Parathyroid adenoma (tissue), 2 donors: ENCODE measurements at regions not wholly inside any gene's neighbourhood (a gene's known extent, or its start where the extent isn't known, plus 50 kb on each side); places are given as distances from the start of the nearest gene placed in this dataset.

Source experiments
- H2AFZ ChIP-seq: fragments of 300-600 bp; sonication (generic); one replicate; pipeline ENCODE4 v1.7.0; 2017; ENCODE audit warnings: antibody characterized with exemption, mild to moderate bottlenecking
- H3K27ac ChIP-seq: fragments of 300-600 bp; sonication (generic); one replicate; pipeline ENCODE4 v1.7.0; 2017
- H3K27me3 ChIP-seq: fragments of 300-600 bp; sonication (generic); one replicate; pipeline ENCODE4 v1.7.0; 2017; ENCODE audit warnings: low read length; ENCODE audit not compliant: control insufficient read depth, insufficient read depth
- H3K36me3 ChIP-seq: fragments of 300-600 bp; sonication (generic); one replicate; pipeline ENCODE4 v1.7.0; 2017; ENCODE audit warnings: low read length; ENCODE audit not compliant: control insufficient read depth, insufficient read depth
- H3K4me1 ChIP-seq: fragments of 300-600 bp; sonication (generic); one replicate; pipeline ENCODE4 v1.7.0; 2017; ENCODE audit warnings: control low read depth
- H3K4me2 ChIP-seq: fragments of 300-600 bp; sonication (generic); one replicate; pipeline ENCODE4 v1.7.0; 2017; ENCODE audit warnings: low read length
- H3K4me3 ChIP-seq: fragments of 300-600 bp; sonication (generic); one replicate; pipeline ENCODE4 v1.7.0; 2017; ENCODE audit warnings: low read depth, low read length
- H3K79me2 ChIP-seq: fragments of 300-600 bp; sonication (generic); one replicate; pipeline ENCODE4 v1.7.0; 2017; ENCODE audit warnings: control low read depth
- H3K9ac ChIP-seq: fragments of 300-600 bp; sonication (generic); one replicate; pipeline ENCODE4 v1.7.0; 2017; ENCODE audit warnings: mild to moderate bottlenecking
- H3K9me3 ChIP-seq: fragments of 300-600 bp; sonication (generic); one replicate; pipeline ENCODE4 v1.7.0; 2017; ENCODE audit warnings: low read length; ENCODE audit not compliant: control insufficient read depth
- TF ChIP-seq, protein P1 (sequence below): fragments of 300-600 bp; sonication (generic); IDR thresholded peaks from one replicate; pipeline ENCODE4 v1.7.0; 2017; ENCODE audit warnings: antibody characterized with exemption, mild to moderate bottlenecking
- donor health status: primary hyperparathyroidism.

DNA sequence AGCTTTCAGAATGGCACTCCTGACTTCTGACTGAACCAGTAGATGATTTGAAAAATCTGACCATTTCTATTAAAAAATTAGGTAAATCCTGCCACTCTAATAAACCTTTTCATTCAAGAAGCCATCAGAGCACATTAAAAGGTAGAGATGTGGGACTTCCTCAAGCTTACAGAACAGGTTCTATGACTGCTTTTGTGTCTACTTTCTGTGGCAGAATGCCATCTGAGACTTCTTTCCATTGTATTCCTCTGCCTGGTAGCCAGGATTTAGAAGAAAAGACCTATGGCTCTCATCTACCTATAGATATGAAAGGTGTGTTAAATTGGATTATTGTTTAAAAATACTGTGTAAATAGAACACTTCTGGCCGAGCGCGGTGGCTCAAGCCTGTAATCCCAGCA is 99.9 kb upstream of the NABP1 start:
- no peaks in the 10 kb centered on the region for H3K9me3 ChIP-seq
- no peak overlapping the region for H3K9ac ChIP-seq

DNA sequence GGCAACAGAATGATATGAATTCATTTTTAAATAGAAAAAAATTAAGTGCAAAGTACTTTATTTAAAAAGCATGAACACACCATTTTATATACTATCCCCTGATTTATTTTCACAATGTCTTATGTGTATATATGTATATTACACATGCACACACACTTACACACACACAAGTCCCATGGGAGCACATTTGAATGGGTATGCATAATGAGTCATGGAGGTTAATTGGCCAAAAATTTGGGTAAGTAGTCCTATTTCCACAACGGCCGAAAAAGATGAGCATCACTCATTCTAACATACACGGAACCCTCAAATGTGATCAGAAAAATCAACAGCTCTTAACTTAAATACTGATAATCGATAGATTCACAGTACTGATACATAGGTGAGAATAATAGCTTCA is 97.4 kb upstream of the NABP1 start:
- TF ChIP-seq, protein P1, sequence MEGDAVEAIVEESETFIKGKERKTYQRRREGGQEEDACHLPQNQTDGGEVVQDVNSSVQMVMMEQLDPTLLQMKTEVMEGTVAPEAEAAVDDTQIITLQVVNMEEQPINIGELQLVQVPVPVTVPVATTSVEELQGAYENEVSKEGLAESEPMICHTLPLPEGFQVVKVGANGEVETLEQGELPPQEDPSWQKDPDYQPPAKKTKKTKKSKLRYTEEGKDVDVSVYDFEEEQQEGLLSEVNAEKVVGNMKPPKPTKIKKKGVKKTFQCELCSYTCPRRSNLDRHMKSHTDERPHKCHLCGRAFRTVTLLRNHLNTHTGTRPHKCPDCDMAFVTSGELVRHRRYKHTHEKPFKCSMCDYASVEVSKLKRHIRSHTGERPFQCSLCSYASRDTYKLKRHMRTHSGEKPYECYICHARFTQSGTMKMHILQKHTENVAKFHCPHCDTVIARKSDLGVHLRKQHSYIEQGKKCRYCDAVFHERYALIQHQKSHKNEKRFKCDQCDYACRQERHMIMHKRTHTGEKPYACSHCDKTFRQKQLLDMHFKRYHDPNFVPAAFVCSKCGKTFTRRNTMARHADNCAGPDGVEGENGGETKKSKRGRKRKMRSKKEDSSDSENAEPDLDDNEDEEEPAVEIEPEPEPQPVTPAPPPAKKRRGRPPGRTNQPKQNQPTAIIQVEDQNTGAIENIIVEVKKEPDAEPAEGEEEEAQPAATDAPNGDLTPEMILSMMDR = no peak
- H3K4me3 ChIP-seq = no peak overlapping the region
- H3K79me2 ChIP-seq = no peaks in the 10 kb centered on the region
- no peak overlapping the region for H3K9ac ChIP-seq
- H3K27me3 ChIP-seq = no peaks in the 10 kb centered on the region
- no peak overlapping the region for H2AFZ ChIP-seq
- H3K4me2 ChIP-seq = no peak overlapping the region
- H3K4me1 ChIP-seq = no peaks in the 10 kb centered on the region
- H3K27ac ChIP-seq = no peak overlapping the region
- no peaks in the 10 kb centered on the region for H3K9me3 ChIP-seq
- H3K36me3 ChIP-seq = no peaks in the 10 kb centered on the region

More for the DNA sequence above, 99.9 kb upstream of the NABP1 start:
- TF ChIP-seq, protein P1 = no peak
- Histone ChIP-seq H3K27me3 (no peaks in the 10 kb centered on the region), H3K79me2 (no peaks in the 10 kb centered on the region), H3K4me2 (no peak overlapping the region), H3K4me3 (no peak overlapping the region), H3K36me3 (no peaks in the 10 kb centered on the region), H3K4me1 (no peaks in the 10 kb centered on the region), H3K27ac (no peak overlapping the region), H2AFZ (no peak overlapping the region)

DNA sequence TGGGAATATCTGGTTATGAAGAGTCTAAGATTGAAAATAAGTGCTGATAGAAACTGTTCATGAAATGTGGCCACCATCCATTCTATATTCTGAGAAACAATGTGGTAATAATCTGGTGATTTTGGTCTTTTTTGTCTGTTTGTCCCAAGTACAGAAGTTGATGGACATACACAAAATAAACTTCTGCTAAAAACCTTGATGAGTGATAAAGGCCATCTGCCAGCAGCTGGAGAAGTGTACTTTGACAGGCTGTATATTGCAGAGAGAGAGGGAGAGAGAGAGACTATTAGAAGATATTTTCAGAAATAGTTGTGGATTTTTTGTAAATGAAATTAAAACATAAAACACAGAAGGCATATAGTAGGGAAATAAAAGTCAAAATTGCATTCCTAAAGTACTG is 96.9 kb upstream of the NABP1 start:
- H3K36me3 ChIP-seq = no peaks in the 10 kb centered on the region
- no peak overlapping the region for H3K4me2 ChIP-seq
- H3K27ac ChIP-seq = no peak overlapping the region
- no peaks in the 10 kb centered on the region for H3K4me1 ChIP-seq
- no peaks in the 10 kb centered on the region for H3K9me3 ChIP-seq
- H2AFZ ChIP-seq = no peak overlapping the region
- no peak overlapping the region for H3K4me3 ChIP-seq
- H3K79me2 ChIP-seq = no peaks in the 10 kb centered on the region
- TF ChIP-seq, protein P1 = no peak
- H3K27me3 ChIP-seq = no peaks in the 10 kb centered on the region
- H3K9ac ChIP-seq = no peak overlapping the region

DNA sequence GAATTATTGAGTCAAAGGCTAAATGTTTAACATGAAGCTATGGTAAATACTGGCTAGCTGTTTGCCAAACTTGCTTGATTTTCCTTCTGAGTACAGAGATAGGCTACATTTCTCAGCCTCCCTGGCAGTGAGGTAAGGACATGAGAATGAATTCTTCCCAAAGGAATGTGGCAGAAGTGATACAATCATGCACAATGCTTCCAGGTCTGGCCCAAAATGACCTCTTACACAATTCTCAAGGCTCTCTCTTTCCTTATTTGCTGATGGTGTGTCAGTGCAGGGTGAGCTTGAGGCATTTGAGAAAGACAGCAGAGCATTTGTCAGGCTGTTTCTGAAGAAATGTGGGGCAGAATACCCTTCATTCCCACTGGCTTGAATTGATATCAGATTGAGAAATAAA is 95.6 kb upstream of the NABP1 start:
- Histone ChIP-seq H3K27me3 (no peaks in the 10 kb centered on the region), H3K9me3 (no peaks in the 10 kb centered on the region), H3K4me2 (no peak overlapping the region), H3K4me1 (no peaks in the 10 kb centered on the region), H3K79me2 (no peaks in the 10 kb centered on the region), H3K36me3 (no peaks in the 10 kb centered on the region), H3K9ac (no peak overlapping the region), H3K27ac (no peak overlapping the region), H3K4me3 (no peak overlapping the region), H2AFZ (no peak overlapping the region)
- TF ChIP-seq, protein P1 = no peak

DNA sequence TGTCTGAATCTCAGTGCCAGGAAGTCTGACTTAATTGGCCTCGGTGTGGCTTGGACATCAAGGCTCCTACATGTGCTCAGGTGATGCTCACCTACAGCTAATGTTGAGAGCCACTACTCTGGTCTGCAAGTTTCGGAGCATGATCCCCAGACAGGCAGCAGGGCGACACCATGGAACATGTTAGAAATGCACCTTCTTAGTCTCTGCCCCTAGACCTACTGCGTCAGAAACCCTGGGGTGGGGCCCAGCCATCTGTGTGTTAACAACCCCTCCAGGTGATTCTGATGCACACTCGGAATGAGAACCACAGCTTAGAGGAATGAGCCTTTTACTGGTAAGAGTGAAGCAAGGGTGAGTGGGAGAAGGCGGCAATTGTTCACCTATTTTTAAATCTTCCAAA is 86.9 kb upstream of the NABP1 start:
- Histone ChIP-seq H3K9me3 (no peaks in the 10 kb centered on the region), H3K27ac (no peak overlapping the region), H3K27me3 (no peaks in the 10 kb centered on the region), H3K9ac (no peak overlapping the region), H3K4me2 (no peak overlapping the region), H3K36me3 (no peaks in the 10 kb centered on the region), H2AFZ (no peak overlapping the region), H3K4me1 (no peaks in the 10 kb centered on the region), H3K4me3 (no peak overlapping the region), H3K79me2 (no peaks in the 10 kb centered on the region)
- TF ChIP-seq, protein P1 = no peak
